GM21723 (cell line): ENCODE measurements at regions not wholly inside any gene's neighbourhood (a gene's known extent, or its start where the extent isn't known, plus 50 kb on each side); places are given as distances from the start of the nearest gene placed in this dataset.

Experiments
- ATAC-seq: cut with Tn5 transposase; IDR thresholded peaks from one replicate; pipeline ENCODE4 v1.9.1; 2021; ENCODE audit warnings: mild to moderate bottlenecking, moderate library complexity; ENCODE audit not compliant: unreplicated experiment

DNA sequence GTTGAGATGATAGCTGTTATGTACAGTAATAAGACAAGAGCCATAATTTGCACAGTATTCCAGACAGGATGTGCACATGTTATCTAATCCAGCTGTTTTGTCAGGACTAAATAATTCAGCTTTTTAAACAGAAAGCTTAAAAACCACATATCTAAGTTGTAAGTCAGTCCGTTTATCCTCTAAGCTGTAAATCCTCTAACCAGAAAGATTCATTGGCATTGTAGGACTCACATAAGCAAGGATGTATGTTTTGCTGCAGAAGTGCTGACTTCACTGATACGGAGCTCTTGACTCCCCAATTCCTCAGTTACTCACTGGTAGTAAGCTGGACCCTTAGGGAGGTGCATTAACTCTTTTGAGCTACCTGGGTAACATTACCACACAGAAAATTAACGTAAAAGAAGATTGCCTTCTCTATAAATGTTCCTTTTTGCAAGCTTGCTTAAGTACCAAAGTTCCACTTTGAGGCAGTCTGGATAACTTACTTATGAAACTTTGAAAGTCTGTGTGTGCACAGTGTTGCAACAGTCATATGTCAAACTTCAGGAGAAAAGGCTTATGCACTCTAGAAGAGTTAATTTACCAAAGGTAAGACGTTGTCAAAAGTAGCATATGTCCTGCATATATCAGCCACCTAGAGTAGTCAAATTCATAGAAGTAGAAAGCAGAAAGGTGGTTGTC is 58.3 kb upstream of the MAGEB2 start:
- no peak for ATAC-seq

DNA sequence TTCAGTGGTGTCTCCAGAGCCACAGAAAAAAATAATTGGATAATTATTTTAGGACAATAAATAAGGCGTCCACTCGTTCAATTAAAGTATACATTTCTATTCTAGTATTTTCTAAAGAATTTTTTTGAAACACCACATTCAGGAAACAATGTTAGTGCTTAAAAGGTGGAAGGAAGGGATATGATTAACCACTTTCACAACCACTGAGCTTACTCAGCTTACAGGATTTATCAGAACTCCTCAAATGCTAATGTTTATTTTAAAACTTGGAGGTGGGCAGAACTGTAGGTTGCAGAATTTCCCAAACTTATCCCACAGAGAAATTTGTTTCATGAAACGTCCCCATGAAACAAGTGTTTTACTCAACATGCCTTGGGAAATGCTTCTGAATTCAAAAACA is 54.3 kb upstream of the MAGEB2 start:
- no peak for ATAC-seq
